ENCODE measurements at regions not wholly inside any gene's neighbourhood (a gene's known extent, or its start where the extent isn't known, plus 50 kb on each side); places are given as distances from the start of the nearest gene placed in this dataset.

GRCh38 chr14:80004871-80005270 lies 206.4 kb downstream of the DIO2 start:
- no peaks in the 10 kb centered on the region for H3K79me2 ChIP-seq (ENCODE audit: insufficient read depth, low read length)
- no peaks in the 10 kb centered on the region for H3K4me1 ChIP-seq (ENCODE audit: insufficient read depth, low read length)
- H3K9me3 ChIP-seq (ENCODE audit: control insufficient read depth, low read depth, low read length): no peaks in the 10 kb centered on the region
- no peak overlapping the region for H3K14ac ChIP-seq (ENCODE audit: insufficient read depth, low read length)
- no peak overlapping the region for H2BK20ac ChIP-seq (ENCODE audit: low read depth, low read length, poor library complexity, severe bottlenecking)
- Mint-ChIP-seq H3K4me1 (no peaks in the 10 kb centered on the region), H3K4me3 (no peak overlapping the region), H3K27ac (no peak overlapping the region), H3K36me3 (ENCODE audit: insufficient read depth in 1 of 3, low read depth in 3 of 3) (no peaks in the 10 kb centered on the region), H3K9me3 (no peaks in the 10 kb centered on the region; a peak in 1 of 5 replicates), H3K27me3 (ENCODE audit: low read depth) (peaks cover 20% of the 10 kb centered on the region)
- H3T11ph ChIP-seq (ENCODE audit: low read length): no peak overlapping the region
- H3K79me1 ChIP-seq (ENCODE audit: insufficient read depth, low read depth, low read length, poor library complexity, severe bottlenecking): no peaks in the 10 kb centered on the region
- H3K9ac ChIP-seq (ENCODE audit: extremely low read depth, insufficient read length, low read length): no peak overlapping the region
- no peak overlapping the region for H4K5ac ChIP-seq (ENCODE audit: insufficient read length, low read depth, low read length)
- H2BK120ac ChIP-seq (ENCODE audit: low read depth, low read length, poor library complexity, severe bottlenecking): no peak overlapping the region
- H4K91ac ChIP-seq (ENCODE audit: insufficient read length, low read depth, low read length): no peak overlapping the region
- no peak overlapping the region for H2BK15ac ChIP-seq (ENCODE audit: low read depth, low read length)
- no peak overlapping the region for H2AFZ ChIP-seq (ENCODE audit: low read length)
- H3K56ac ChIP-seq (ENCODE audit: insufficient read length, low read depth, low read length): no peak overlapping the region
- WGBS (ENCODE audit: extremely low coverage, insufficient read length, low lambda C conversion rate): no CpG with 5 or more reads among the region's 3 CpGs
- H3K23ac ChIP-seq (ENCODE audit: insufficient read length, low read depth, low read length): no peak overlapping the region
- H2BK5ac ChIP-seq (ENCODE audit: insufficient read length, low read length): no peak overlapping the region
- no peak for DNase-seq
- H2AK5ac ChIP-seq (ENCODE audit: insufficient read length, low read length): no peak overlapping the region
- H3K27me3 ChIP-seq (ENCODE audit: insufficient read depth, low read length): no peaks in the 10 kb centered on the region
- H4K8ac ChIP-seq (replicated peaks; ENCODE audit: insufficient read length, low read depth, low read length): no peak overlapping the region
- H3K23me2 ChIP-seq (ENCODE audit: insufficient read length, low read depth, low read length, poor library complexity, severe bottlenecking): no peaks in the 10 kb centered on the region
- no peak overlapping the region for H3K18ac ChIP-seq (ENCODE audit: insufficient read length, low read depth, low read length)
- H2BK12ac ChIP-seq (ENCODE audit: insufficient read length, low read depth, low read length): no peak overlapping the region
- no peak overlapping the region for H3K27ac ChIP-seq (ENCODE audit: insufficient read length, low read depth, low read length)
- no peak overlapping the region for H3K4ac ChIP-seq (ENCODE audit: low read depth, low read length)
- H3K4me2 ChIP-seq (ENCODE audit: insufficient read depth, insufficient read length, low read length): no peak overlapping the region
- H4K20me1 ChIP-seq (ENCODE audit: control insufficient read depth, insufficient read depth, insufficient read length): no peaks in the 10 kb centered on the region
- TF ChIP-seq, protein P1, sequence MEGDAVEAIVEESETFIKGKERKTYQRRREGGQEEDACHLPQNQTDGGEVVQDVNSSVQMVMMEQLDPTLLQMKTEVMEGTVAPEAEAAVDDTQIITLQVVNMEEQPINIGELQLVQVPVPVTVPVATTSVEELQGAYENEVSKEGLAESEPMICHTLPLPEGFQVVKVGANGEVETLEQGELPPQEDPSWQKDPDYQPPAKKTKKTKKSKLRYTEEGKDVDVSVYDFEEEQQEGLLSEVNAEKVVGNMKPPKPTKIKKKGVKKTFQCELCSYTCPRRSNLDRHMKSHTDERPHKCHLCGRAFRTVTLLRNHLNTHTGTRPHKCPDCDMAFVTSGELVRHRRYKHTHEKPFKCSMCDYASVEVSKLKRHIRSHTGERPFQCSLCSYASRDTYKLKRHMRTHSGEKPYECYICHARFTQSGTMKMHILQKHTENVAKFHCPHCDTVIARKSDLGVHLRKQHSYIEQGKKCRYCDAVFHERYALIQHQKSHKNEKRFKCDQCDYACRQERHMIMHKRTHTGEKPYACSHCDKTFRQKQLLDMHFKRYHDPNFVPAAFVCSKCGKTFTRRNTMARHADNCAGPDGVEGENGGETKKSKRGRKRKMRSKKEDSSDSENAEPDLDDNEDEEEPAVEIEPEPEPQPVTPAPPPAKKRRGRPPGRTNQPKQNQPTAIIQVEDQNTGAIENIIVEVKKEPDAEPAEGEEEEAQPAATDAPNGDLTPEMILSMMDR (conservative IDR thresholded peaks at IDR 0.05): no peak

All from H9 (cell line).